Mucosa of stomach (tissue), 1 donor: ENCODE measurements at regions not wholly inside any gene's neighbourhood (a gene's known extent, or its start where the extent isn't known, plus 50 kb on each side); places are given as distances from the start of the nearest gene placed in this dataset.

ENCODE experiments used
- H3K27me3 ChIP-seq: one replicate; pipeline ENCODE4 v1.7.0; 2013; ENCODE audit warnings: mild to moderate bottlenecking, low read length; ENCODE audit not compliant: control insufficient read depth, insufficient read depth
- H3K36me3 ChIP-seq: one replicate; pipeline ENCODE4 v1.7.0; 2013; ENCODE audit warnings: low read length; ENCODE audit not compliant: control insufficient read depth, insufficient read depth
- H3K4me1 ChIP-seq: one replicate; pipeline ENCODE4 v1.7.0; 2013; ENCODE audit warnings: mild to moderate bottlenecking, low read length; ENCODE audit not compliant: control insufficient read depth, insufficient read depth
- H3K4me3 ChIP-seq: one replicate; pipeline ENCODE4 v1.7.0; 2013; ENCODE audit warnings: low read length
- H3K9ac ChIP-seq: one replicate; pipeline ENCODE4 v1.7.0; 2013; ENCODE audit warnings: mild to moderate bottlenecking, low read length, moderate library complexity
- H3K9me3 ChIP-seq: one replicate; pipeline ENCODE4 v1.7.0; 2013; ENCODE audit warnings: mild to moderate bottlenecking, low read length, moderate library complexity; ENCODE audit not compliant: control insufficient read depth
- donor health status: Pancreatic carcinoma.

- Histone ChIP-seq H3K27me3 (peaks cover 95% of the 10 kb centered on the region), H3K4me3 (no peak overlapping the region), H3K9me3 (no peaks in the 10 kb centered on the region), H3K4me1 (peaks cover 18% of the 10 kb centered on the region), H3K9ac (no peak overlapping the region), H3K36me3 (no peaks in the 10 kb centered on the region)
Measured at GRCh38 chr7:25854059-25854458, 297.9 kb upstream of the NFE2L3 start.

GRCh38 chr7:25854608-25855497 lies 297.1 kb upstream of the NFE2L3 start:
- peaks cover 18% of the 10 kb centered on the region for H3K4me1 ChIP-seq
- H3K4me3 ChIP-seq, result no peak overlapping the region
- no peak overlapping the region for H3K9ac ChIP-seq
- H3K9me3 ChIP-seq, result no peaks in the 10 kb centered on the region
- peaks cover 96% of the 10 kb centered on the region for H3K27me3 ChIP-seq
- no peaks in the 10 kb centered on the region for H3K36me3 ChIP-seq

- Histone ChIP-seq H3K9me3 (no peaks in the 10 kb centered on the region), H3K27me3 (peaks cover 99% of the 10 kb centered on the region), H3K36me3 (no peaks in the 10 kb centered on the region), H3K9ac (peak overlapping the region; percentile 1), H3K4me3 (peak overlapping the region; percentile 18), H3K4me1 (peaks cover 18% of the 10 kb centered on the region)
Measured at GRCh38 chr7:25855854-25856782, 295.9 kb upstream of the NFE2L3 start.

- Histone ChIP-seq H3K4me1 (peaks cover 9% of the 10 kb centered on the region), H3K36me3 (no peaks in the 10 kb centered on the region), H3K27me3 (peaks cover 99% of the 10 kb centered on the region), H3K4me3 (no peak overlapping the region), H3K9ac (no peak overlapping the region), H3K9me3 (no peaks in the 10 kb centered on the region)
Measured at GRCh38 chr7:25857376-25858067, 294.5 kb upstream of the NFE2L3 start.

- Histone ChIP-seq H3K4me3 (no peak overlapping the region), H3K9me3 (no peaks in the 10 kb centered on the region), H3K9ac (no peak overlapping the region), H3K4me1 (peaks cover 14% of the 10 kb centered on the region), H3K36me3 (no peaks in the 10 kb centered on the region), H3K27me3 (peaks cover 99% of the 10 kb centered on the region)
Measured at GRCh38 chr7:25858200-25858524, 293.8 kb upstream of the NFE2L3 start.

- Histone ChIP-seq H3K9ac (no peak overlapping the region), H3K36me3 (no peaks in the 10 kb centered on the region), H3K4me1 (peaks cover 10% of the 10 kb centered on the region), H3K27me3 (peaks cover 99% of the 10 kb centered on the region), H3K9me3 (no peaks in the 10 kb centered on the region), H3K4me3 (no peak overlapping the region)
Measured at GRCh38 chr7:25858525-25859411, 293.2 kb upstream of the NFE2L3 start.

GRCh38 chr7:25859412-25860274 lies 292.4 kb upstream of the NFE2L3 start:
- H3K36me3 ChIP-seq, result no peaks in the 10 kb centered on the region
- H3K27me3 ChIP-seq, result peaks cover 94% of the 10 kb centered on the region
- H3K9me3 ChIP-seq, result no peaks in the 10 kb centered on the region
- H3K4me3 ChIP-seq, result no peak overlapping the region
- peaks cover 10% of the 10 kb centered on the region for H3K4me1 ChIP-seq
- H3K9ac ChIP-seq, result no peak overlapping the region

- Histone ChIP-seq H3K9me3 (no peaks in the 10 kb centered on the region), H3K9ac (no peak overlapping the region), H3K4me3 (no peak overlapping the region), H3K36me3 (no peaks in the 10 kb centered on the region), H3K4me1 (peaks cover 10% of the 10 kb centered on the region), H3K27me3 (peaks cover 93% of the 10 kb centered on the region)
Measured at GRCh38 chr7:25860275-25861163, 291.5 kb upstream of the NFE2L3 start.

- no peaks in the 10 kb centered on the region for H3K36me3 ChIP-seq
- no peak overlapping the region for H3K9ac ChIP-seq
- H3K9me3 ChIP-seq, result no peaks in the 10 kb centered on the region
- peaks cover 93% of the 10 kb centered on the region for H3K27me3 ChIP-seq
- no peak overlapping the region for H3K4me3 ChIP-seq
- peaks cover 10% of the 10 kb centered on the region for H3K4me1 ChIP-seq
Measured at GRCh38 chr7:25861164-25861496, 290.9 kb upstream of the NFE2L3 start.

- Histone ChIP-seq H3K9ac (no peak overlapping the region), H3K4me3 (no peak overlapping the region), H3K9me3 (no peaks in the 10 kb centered on the region), H3K4me1 (peaks cover 10% of the 10 kb centered on the region), H3K27me3 (peaks cover 93% of the 10 kb centered on the region), H3K36me3 (no peaks in the 10 kb centered on the region)
Measured at GRCh38 chr7:25861601-25862260, 290.3 kb upstream of the NFE2L3 start.
